HT-29 (cell line): ENCODE measurements at regions not wholly inside any gene's neighbourhood (a gene's known extent, or its start where the extent isn't known, plus 50 kb on each side); places are given as distances from the start of the nearest gene placed in this dataset.

Experiments
- DNase-seq: peaks from one replicate; pipeline ENCODE4 v3.0.0-alpha.2; 2015; ENCODE audit warnings: low spot score

DNA sequence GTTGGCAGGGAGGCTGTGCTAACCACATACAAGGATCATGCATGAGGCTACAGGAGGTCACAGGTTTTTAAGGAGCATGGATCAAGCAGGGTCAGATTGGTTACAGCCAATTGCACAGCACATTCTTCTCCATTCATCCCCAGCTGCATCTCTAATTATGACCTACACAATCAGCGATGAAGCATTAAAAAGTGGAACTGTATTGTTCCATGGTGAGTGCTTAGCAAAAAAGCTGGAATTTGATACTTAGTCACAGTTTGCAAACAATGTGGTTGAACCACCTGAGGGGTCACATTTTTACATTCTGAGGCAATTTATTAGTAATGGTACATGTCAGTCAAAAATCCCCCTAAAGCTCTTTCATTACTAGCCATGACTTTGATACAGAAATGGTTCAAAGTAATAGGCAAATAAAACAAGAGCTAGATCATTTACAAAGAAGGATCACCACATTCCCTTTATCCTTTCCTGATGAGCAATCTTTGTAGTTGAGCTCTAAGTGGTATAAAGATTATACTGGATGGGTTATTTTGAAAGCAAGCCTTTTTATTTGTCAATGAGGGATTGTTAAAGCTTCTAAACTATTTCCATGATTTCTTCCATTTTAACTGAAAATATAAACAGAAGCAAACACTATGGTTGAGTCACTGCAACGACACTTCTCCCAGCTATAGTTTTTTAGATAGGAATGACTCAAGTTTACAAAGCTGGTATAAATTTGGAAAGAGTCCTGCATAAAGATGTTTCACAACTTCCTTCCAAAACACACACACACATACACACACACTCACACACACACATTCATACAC lies 217.8 kb upstream of the SEMA3A start:
- peak; percentile 66 for DNase-seq

- no peak for DNase-seq
Observed at GRCh38 chr7:84399661-84400060, 205.1 kb upstream of the SEMA3A start.

GRCh38 chr7:84394219-84394618 lies 199.6 kb upstream of the SEMA3A start:
- no peak for DNase-seq

- no peak for DNase-seq
Observed at GRCh38 chr7:84393786-84394185, 199.2 kb upstream of the SEMA3A start.

- no peak for DNase-seq
Observed at GRCh38 chr7:84390845-84391244, 196.3 kb upstream of the SEMA3A start.

GRCh38 chr7:84389242-84389641 lies 194.7 kb upstream of the SEMA3A start:
- DNase-seq = no peak

- no peak for DNase-seq
Observed at GRCh38 chr7:84387595-84387994, 193.0 kb upstream of the SEMA3A start.

DNA sequence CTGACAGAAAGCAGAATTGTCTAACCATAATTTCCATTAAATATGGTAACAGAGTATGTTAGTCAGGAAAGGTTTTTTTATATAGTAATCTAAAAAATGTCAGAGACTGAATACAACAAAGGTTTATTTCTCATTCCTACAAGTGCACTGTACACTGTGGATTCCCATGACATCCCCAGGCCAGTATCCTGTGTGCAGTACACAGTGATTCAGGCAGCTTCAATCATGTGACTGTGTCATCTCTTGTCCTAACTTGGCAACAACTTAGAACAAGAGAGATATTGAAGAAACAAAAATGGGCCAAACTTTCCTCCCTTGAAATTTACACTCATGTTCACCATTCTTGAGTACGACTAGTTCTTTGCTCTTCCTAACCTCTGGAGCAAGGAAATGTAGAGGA lies 189.8 kb upstream of the SEMA3A start:
- no peak for DNase-seq

DNA sequence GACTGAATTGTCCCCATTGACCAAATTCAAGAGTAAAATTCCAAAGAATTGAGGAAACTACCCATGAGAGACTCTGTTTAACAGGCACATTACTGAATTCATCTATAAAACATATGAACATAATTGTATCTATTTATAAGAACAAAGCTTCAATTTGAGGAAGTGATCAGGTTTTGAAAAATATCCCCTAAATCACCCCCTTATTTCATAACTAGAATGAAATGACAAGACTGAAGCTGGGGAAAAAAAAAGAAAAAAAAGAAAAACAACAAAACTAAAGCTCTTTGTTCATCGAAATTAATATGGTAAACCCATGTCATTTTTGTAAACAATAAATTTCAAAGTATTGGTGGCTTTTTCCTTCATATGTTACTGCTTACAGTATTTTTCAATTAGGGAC lies 184.9 kb upstream of the SEMA3A start:
- no peak for DNase-seq

DNA sequence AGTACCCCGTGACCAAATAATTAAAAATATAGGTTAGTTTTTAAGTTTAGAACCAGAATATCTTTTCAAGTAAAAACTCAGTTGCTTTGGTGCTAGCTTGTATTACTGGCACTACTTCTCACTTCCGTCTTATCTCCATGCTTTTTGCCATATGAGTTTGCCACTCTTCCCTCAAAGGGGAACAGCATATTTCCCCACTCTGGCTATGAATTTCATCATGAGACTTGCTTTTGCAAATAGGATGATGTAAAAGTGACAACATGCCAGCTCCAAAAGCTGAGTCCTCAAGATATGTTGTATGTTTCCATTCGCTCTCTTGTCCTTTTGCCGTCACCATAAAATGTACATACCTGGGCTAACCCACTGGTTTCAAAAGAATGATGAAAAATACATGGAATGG lies 178.1 kb upstream of the SEMA3A start:
- no peak for DNase-seq

GRCh38 chr7:84372155-84372621 lies 177.6 kb upstream of the SEMA3A start:
- no peak for DNase-seq

GRCh38 chr7:84370114-84370513 lies 175.5 kb upstream of the SEMA3A start:
- no peak for DNase-seq

DNA sequence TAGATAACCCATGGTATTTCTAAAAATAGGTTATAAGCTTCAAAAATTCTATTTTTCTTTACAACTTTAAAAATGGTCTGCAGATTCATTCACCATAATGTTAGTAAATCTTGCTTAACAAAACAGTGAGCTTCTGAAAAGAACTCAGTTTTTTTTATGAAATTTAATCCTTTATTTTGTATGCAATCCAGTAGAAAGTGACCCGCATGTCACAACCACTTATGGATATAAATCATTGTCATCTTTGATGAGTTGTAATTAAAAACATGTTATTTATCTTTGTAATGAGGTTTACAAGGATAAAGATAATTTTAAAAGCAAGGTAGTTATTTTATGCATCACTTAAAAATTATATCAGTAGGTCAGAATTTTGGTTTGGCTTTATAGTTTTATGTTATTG lies 173.5 kb upstream of the SEMA3A start:
- no peak for DNase-seq

GRCh38 chr7:84364708-84365107 lies 170.1 kb upstream of the SEMA3A start:
- DNase-seq = no peak

DNA sequence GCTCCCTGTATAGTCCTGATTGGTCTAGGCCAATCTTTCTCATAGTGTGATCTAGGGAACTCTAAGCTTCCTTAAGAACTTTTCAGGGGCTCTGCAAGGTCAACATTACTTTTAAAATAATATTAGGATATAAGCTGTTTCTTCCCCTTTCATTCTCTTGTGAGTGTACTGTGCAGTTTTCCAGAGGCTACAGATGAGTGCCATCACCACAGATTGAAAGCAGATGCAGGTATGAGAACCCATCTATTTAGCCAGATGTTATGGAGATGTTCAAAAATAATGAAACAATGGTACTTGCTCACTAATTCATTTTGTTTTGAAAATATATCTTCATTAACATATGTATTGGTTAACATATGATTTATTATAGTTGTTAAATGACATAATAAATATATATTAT lies 169.2 kb upstream of the SEMA3A start:
- no peak for DNase-seq

GRCh38 chr7:84362828-84363227 lies 168.2 kb upstream of the SEMA3A start:
- no peak for DNase-seq

GRCh38 chr7:84362360-84362759 lies 167.8 kb upstream of the SEMA3A start:
- no peak for DNase-seq

- DNase-seq = no peak
Observed at GRCh38 chr7:84354866-84355265, 160.3 kb upstream of the SEMA3A start.

DNA sequence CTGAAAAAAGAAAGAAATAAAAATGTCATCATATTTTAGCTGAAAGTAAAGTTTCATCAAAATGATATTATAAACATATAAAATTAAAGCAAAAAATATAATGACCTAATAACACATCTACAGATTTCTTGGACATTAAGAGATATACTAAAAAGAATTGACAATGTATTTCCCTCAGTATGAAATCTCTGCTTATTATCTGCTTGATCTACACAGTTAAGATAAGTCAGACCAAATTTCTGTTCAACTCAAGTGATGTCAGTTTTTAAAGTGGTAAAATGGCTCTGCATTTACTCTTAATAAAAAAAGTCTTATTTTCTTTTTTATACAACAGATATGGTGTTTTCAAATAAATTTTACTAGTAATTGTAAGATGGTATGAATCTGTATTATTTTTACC lies 159.4 kb upstream of the SEMA3A start:
- no peak for DNase-seq

DNA sequence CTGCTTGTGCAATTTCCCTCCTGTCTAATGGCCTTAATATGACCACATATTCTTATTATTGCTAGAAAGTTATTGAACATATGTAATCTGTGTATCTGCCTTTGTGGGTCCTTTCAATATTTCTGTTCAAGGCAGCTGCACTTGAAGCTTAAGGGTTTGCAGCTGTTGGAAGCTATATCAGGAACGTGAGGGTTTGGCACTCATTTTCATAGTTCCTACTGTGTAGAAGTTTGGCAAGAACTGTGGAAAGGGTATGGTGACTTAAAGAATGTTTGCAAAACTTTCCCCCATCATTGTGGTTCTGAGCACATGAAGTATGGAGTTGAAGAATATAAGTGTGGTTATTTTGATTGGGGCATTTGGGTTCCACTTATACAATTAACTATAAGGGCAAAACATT lies 144.7 kb upstream of the SEMA3A start:
- no peak for DNase-seq

DNA sequence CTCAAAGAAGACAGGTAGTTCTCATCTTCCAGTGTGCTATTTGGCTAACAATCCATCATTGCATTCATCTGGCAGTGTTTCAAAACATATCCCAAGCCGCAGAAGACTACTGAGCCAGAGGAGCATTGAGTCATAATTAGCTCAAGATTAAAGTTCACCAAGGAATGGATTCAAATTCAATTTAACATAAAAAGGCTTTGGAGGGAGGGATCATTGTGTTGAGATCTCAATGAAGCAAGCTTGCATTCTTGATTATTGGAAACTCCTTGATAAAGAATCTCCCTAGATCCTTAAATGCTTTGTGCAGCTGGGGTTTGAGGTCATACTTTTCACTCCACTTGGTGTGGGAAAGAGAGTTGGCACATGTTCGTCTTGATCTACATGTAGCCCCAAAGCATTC lies 142.8 kb upstream of the SEMA3A start:
- DNase-seq = no peak

- no peak for DNase-seq
Observed at GRCh38 chr7:84336766-84337165, 142.2 kb upstream of the SEMA3A start.

DNA sequence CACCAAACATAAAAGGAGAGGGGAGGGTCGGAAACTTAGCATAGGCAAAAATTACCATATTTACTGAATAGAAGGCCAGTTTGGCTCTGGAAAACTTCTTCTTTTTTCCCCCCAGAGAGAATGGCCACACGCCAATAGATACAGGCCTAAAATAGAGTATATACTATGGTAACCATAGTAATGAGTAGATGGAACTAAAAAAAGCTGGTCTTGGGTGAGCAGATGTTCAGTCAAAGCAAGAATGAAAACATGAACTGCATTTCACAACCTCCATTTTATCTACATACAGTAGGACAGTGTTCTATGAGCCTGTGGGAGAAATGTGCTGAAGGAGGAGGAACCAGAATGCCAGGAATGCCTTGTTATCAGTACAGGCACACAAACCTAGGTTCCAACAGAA lies 141.7 kb upstream of the SEMA3A start:
- no peak for DNase-seq

GRCh38 chr7:84331616-84332015 lies 137.0 kb upstream of the SEMA3A start:
- no peak for DNase-seq
